COR-L47 (cell line): ENCODE measurements at regions not wholly inside any gene's neighbourhood (a gene's known extent, or its start where the extent isn't known, plus 50 kb on each side); places are given as distances from the start of the nearest gene placed in this dataset.
A peak's percentile ranks its signal among the peaks of the same experiment; 100 is the strongest.
"Not testable (repeated sequence)": the region's sequence is repeated elsewhere in the genome, so short reads cannot be mapped to it uniquely, and the experiment has no call there.

Experiments used
- DNase-seq: peaks from one replicate; lab custom pipeline; 2025; lab: John Stamatoyannopoulos, UW

DNA sequence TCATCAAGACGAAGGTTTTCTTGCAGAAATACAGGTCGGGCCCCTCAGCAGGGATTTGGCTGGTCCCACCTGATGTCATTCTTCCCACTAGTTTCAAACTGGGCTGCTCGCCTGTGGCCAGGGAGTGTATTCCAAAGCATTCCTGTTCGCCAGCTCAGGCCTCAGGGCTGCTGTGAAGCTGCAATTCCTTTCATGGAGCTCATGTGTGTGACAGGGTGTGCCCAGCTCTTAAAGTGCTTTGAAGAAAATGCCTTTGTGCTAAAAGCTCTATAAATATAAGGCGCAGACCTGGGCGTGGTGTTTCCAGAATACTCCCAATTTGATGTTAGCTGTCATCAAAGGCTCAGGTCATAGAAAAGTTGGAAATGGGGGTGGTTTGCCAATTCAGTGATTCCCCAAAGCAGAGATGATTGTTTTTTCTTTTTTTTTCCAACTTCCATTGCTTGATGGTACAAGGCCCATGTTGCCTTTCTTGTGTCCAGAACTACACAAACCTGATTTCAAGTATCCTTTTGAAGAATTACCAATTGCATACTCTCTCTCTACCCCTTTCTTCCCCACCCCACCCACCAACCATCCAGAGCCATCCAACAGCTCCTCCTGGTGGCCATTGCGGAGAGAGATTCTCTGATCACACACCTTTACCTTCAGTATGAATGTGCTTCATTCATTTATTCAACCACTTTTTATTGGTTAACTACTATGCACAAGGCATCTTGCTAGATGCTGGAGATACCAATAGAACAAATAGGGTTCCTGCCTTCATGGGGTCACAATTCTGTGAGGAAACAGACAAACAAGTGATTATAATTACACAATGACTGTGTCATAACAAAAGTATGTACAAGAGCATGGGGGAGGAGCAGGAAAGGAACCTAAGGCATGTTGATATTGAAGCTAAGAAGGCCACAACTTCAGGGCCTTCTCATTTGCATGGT, 297.3 kb upstream of the LYZL1 start:
- peak; percentile 16 for DNase-seq

GRCh38 chr10:28993056-28993455, 295.8 kb upstream of the LYZL1 start:
- DNase-seq, result no peak

DNA sequence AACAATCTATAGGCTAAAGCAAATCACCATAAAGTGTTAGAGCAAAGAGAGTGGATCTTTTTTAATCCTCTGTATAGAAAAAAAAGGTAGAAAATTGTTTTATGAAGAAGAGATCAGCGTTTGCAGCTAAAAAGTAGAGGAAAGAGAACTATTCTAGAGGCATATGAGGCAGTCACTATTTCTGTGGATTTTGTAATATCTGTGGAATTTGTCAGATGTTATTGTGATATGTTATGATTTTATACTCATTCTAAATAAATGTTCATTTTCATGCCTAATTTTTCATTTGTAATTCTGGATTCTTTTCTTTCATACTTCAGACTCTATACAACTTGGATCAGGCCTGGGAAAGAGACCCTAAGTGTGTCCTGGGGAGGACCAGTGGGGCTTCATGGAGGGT, 295.0 kb upstream of the LYZL1 start:
- DNase-seq, result no peak

DNA sequence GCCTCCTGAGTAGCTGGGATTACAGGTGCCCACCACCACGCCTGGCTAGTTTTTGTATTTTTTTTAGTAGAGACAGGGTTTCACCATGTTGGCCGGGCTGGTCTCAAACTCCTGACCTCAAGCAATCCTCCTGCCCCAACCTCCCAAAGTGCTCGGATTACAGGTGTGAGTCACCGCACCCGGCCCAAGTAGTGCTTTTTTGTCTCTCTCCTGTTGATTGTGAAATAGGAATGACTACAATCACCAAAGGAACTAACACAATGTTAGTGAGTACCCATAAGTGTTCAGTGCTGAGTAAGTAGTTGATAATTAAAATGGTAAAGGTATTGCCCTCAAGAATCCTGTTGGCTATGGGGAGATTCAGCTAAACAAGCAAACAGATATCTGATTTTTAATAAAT, 294.1 kb upstream of the LYZL1 start:
- DNase-seq, result not testable (repeated sequence)

DNA sequence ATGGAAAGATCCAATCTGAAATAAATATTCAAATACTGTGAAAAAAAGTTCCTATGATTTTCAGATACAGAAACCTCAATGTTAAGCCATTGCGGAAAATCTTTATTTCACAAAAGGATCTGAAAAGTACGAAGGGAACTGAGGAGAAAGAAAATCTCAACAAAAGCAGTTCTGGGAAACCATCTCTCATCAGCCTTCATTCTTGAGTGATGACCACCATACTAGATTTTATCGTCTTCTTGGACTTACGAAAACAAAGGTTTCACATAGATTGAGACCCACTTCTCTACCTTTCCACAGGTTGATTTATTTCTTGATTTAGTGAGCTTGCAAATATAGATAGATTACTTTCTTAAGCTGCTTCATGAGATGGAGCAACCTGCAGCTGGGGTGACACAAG, 293.4 kb upstream of the LYZL1 start:
- DNase-seq, result no peak

- no peak for DNase-seq
These were observed 292.5 kb upstream of the LYZL1 start for GRCh38 chr10:28996345-28996744.

DNA sequence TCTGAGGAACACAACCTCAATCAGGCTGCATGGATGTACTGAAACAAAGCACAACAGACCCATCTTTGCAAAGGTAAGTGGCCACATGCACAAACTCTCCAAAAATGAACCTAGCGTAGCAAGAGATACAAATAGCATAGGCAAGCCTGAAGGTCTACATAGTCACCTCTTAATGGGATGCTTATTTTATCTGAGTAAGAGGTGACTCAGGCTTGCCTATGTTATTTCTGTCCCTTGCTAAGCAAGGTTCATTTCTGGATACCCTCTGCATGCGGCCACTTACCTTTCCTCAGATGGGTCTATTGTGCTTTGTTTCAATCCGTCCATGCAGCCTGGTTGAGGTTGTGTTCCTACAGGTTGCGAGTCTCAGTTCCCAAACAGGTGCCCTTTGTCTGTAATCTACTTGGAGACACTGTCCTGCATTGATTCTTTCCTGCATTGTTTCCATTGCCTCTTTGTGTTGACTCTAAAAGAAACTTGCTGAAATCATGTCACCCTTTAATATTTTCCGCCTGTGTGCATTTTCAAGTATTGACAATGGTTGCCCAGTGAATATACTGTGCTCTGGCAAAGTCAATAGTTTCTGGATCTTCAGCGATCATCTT, 291.8 kb upstream of the LYZL1 start:
- DNase-seq, result no peak

DNA sequence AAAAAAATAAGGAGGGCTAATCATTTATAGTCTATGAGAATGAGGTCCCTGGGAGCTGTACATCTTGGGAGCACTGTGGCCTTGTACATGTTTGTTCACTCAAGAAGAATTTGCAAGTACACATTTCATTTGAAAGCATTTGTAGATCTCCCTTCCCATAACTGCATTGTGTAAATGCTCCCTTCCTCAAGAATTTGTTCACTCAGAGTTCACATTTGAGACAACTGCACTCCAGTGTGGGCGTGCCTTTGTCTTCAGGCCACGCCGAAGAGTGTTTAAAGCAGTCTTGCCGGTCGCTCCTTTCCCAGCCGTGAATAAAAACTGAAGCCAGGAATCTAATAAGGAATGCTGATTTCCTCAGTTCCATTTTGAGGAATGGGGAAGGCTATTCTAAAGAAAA, 291.1 kb upstream of the LYZL1 start:
- DNase-seq, result no peak

- DNase-seq, result no peak
These were observed 287.1 kb upstream of the LYZL1 start for GRCh38 chr10:29001801-29002200.

DNA sequence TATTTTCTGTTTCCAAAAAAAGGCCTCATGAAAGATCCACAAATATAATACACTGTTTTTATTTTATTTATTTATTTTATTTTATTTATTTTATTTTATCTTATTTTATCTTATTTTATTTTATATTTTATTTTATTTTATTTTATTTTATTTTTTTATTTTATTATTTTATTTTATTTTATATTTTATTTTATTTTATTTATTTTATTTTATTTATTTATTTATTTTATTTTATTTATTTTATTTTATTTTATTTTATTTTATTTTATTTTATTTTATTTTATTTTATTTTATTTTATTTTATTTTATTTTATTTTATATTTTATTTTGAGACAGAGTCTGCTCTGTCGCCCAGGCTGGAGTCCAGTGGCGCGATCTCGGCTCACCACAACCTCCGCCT, 285.9 kb upstream of the LYZL1 start:
- DNase-seq, result not testable (repeated sequence)

DNA sequence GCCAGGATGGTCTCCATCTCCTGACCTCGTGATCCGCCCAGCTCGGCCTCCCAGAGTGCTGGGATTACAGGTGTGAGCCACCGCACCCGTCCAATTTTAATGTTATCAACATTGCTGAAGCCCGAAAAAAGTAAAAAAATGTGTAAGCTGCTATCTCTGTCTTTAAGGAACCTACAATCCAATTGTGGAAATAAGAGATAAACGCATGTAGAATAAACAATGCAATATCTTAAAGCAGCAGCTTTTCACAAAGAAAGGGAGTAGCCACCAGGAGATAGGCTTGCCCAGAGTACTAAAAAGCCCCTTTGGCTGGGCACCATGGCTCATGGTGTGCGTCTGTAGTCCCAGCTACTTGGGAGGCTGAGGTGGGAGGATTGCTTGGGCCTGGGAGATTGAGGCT, 282.9 kb upstream of the LYZL1 start:
- DNase-seq, result no peak

GRCh38 chr10:29007370-29007747, 281.5 kb upstream of the LYZL1 start:
- no peak for DNase-seq

GRCh38 chr10:29007748-29008610, 280.9 kb upstream of the LYZL1 start:
- DNase-seq, result no peak

- no peak for DNase-seq
These were observed 279.4 kb upstream of the LYZL1 start for GRCh38 chr10:29009464-29009863.

- no peak for DNase-seq
These were observed 277.4 kb upstream of the LYZL1 start for GRCh38 chr10:29011516-29011915.

DNA sequence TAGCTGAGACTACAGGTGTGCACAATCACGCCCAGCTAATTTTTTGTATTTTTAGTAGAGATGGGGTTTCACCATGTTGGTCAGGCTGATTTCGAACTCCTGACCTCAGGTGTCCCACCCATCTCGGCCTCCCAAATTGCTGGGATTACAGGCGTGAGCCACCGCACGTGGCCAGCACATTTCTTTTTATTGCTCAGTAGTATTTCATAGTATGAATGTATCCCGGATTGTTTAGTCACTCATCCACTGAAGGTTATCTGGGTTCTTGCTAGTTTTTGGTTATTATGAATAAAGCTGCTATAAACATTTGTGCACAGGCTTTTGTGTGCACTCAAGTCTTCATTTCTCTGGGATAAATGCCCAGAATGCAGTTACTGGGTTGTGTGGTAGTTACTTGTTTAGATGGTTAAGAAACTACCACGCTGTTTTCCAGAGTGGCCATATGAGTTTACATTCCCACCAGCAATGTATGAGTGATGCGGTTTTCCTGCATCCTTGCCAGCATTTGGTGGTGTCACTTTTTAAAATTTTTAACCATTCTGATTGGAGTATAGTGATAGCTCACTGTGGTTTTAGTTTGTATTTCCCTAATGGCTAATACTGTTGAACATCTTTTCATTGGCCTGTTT, 275.8 kb upstream of the LYZL1 start:
- DNase-seq, result no peak

- no peak for DNase-seq
These were observed 267.3 kb upstream of the LYZL1 start for GRCh38 chr10:29021591-29021990.

DNA sequence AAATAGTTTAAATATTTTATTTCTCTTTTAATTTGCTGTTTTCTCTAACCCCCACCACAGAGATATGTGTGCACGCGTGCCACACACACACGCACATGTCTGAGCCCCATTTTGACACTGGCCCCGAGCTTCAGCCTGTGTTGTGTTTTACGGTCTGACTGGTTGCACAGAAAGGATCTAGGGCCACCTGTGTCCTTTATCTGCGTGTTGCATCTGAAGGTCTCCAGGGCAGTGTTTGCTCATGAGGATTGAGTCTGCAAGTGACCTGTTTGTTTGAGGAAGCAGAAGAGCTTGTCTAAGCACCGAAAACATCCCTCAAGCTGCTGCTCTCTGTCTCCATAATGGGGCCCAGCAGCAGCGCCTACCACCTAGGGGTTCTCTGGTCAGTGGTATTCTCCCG, 266.4 kb upstream of the LYZL1 start:
- DNase-seq, result no peak

DNA sequence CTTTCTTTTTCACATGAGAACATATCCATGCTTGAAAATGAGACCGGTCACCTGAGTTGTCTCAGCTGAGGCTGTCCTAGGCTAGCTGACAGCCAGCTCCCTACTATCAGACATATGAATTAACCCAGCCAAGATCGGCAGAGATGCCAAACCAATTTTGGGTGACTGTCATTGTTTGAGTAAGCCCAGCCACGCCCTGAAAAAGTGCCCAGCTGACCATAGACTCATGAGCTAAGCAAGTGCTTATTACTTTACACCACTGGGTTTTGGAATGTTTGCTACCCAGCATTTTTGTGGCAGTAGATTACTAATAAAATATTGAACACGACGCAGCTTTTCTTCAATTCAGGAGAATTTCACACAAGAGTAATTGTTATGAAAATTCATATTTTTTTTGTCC, 265.2 kb upstream of the LYZL1 start:
- DNase-seq, result no peak

DNA sequence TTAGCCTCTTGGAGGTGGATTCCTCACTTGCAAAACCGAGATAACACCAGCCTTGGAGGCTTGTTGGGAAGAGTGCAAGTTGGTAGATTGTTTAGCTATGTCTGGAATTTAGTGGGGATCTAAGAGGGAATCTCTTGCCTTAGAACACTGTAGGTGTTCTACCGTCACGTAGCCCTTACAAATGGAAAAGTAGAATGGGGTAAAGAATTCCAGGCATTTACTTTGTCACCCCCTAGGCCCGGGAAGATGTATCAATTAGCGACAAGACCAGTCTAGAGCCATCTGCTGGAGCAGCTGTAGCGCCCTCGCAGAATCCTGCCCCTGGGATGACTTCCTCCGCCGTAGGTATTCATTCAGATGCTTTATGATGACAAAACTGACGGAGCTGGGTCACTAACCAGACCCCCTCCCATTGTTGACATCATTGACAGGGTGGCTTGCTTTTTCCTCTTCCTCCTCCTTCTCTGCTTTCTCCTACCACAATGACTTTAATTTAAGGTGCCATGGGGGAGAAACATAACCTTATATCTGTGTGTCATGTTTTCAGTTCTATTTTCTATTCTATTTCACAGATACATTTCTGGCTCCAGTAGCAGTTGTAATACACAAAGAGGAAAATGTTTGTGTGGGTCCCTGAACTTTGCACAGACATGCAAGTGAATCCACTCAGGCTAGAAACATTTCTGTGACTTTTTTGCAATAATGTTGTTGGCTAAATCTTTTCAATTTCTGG, 262.6 kb upstream of the LYZL1 start:
- no peak for DNase-seq

DNA sequence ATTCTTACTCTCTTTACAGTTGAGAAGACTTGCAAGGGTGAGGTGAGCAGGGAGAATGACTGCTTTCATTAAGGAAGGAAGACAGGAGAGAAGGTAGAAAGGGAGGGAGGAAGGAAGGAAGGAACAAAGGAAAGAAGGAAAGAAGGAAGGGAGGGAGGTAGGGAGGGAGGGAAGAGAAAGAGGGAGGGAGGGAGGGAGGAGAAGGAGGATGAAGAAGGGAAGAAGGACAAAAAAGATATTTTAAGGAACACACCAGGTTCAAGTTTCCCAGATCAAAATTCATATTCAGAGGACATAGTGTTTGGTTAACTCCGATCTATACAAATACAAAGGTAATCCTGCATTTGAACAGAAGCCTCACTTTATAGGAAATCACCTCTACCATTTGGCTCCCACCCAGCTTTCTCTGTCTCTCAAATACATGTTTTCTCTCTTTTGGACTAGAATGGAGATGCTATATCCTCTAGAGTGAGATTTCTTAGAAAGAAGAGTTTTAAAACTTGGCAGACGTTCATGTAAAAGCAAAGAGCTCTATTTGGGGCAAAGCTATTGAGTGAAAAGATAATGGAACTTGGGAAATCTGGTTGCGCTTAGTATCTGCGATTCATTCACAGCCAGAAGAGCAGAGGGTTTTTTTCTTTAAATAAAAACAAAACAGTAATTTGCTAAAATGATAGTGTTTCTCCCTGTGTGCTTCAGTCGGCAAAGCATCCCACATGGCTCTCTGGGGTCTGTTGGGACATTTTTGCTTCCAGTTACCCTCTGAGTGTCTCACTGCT, 261.9 kb upstream of the LYZL1 start:
- DNase-seq, result no peak
